ENCODE measurements at regions not wholly inside any gene's neighbourhood (a gene's known extent, or its start where the extent isn't known, plus 50 kb on each side); places are given as distances from the start of the nearest gene placed in this dataset.

GRCh38 chr22:47452184-47452583 is 689.7 kb downstream of the TBC1D22A start:
- no peak for DNase-seq (ENCODE audit: low spot score)
- TF ChIP-seq, protein P1, sequence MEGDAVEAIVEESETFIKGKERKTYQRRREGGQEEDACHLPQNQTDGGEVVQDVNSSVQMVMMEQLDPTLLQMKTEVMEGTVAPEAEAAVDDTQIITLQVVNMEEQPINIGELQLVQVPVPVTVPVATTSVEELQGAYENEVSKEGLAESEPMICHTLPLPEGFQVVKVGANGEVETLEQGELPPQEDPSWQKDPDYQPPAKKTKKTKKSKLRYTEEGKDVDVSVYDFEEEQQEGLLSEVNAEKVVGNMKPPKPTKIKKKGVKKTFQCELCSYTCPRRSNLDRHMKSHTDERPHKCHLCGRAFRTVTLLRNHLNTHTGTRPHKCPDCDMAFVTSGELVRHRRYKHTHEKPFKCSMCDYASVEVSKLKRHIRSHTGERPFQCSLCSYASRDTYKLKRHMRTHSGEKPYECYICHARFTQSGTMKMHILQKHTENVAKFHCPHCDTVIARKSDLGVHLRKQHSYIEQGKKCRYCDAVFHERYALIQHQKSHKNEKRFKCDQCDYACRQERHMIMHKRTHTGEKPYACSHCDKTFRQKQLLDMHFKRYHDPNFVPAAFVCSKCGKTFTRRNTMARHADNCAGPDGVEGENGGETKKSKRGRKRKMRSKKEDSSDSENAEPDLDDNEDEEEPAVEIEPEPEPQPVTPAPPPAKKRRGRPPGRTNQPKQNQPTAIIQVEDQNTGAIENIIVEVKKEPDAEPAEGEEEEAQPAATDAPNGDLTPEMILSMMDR (IDR thresholded peaks at IDR 0.05; ENCODE audit: extremely low read depth, missing control alignments), result peak; percentile 11

- TF ChIP-seq, protein P1 (IDR thresholded peaks at IDR 0.05; ENCODE audit: extremely low read depth, missing control alignments), result no peak
- no peak for DNase-seq (ENCODE audit: low spot score)
Observed at GRCh38 chr22:47450876-47451475, 688.5 kb downstream of the TBC1D22A start.

DNA sequence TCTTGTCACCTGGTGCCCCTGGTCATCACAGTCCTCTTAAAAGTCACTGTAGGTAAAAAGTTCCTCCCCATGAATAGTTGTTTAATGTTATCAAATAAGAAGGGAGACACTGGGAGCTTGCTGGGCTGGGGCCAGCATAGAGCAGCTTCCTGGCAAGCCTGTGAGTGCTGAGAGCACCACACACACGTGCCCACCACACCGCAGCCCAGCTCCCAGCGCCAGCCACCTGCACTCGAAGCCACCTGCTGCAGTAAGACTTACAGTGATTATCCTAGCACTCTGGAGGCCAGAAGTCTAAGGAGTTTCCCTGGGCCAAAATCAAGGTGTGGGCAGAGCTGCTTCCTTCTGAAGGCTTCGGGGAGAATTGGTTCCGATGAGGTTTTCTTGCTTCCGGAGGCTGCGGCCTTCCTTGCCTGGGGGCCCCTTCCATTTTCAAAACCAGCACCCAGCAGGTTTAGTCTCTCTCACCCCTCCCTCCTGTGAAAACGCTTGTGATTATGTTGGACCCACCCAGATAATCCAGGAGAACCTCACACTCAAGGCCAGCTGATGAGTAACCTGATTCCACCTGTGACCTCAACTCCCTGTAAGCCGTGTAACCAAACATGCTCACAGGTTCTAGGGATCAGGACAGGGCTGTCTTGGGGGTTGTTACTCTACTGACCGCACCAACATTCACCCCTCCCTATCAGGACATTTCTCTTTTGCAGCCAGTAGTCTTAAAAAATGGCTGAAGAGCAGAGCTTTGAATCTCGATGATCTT is 687.2 kb downstream of the TBC1D22A start:
- TF ChIP-seq, protein P1 (IDR thresholded peaks at IDR 0.05; ENCODE audit: extremely low read depth, missing control alignments), result no peak
- no peak for DNase-seq (ENCODE audit: low spot score)

GRCh38 chr22:47448231-47449223 is 686.1 kb downstream of the TBC1D22A start:
- TF ChIP-seq, protein P1 (IDR thresholded peaks at IDR 0.05; ENCODE audit: extremely low read depth, missing control alignments), result no peak

GRCh38 chr22:47446821-47447810 is 684.7 kb downstream of the TBC1D22A start:
- no peak for DNase-seq (ENCODE audit: low spot score)
- TF ChIP-seq, protein P1 (IDR thresholded peaks at IDR 0.05; ENCODE audit: extremely low read depth, missing control alignments), result no peak

More at GRCh38 chr22:47448231-47449223, 686.1 kb downstream of the TBC1D22A start:
- DNase-seq (ENCODE audit: low spot score), result no peak

- DNase-seq (ENCODE audit: low spot score), result no peak
- TF ChIP-seq, protein P1 (IDR thresholded peaks at IDR 0.05; ENCODE audit: extremely low read depth, missing control alignments), result no peak
Observed at GRCh38 chr22:47446331-47446730, 683.9 kb downstream of the TBC1D22A start.

Measured in GM20000 (cell line).